Esophagus squamous epithelium (tissue), 4 donors: ENCODE measurements at regions not wholly inside any gene's neighbourhood (a gene's known extent, or its start where the extent isn't known, plus 50 kb on each side); places are given as distances from the start of the nearest gene placed in this dataset.

Experiments used
- POLR2A ChIP-seq, 4 donors: fragments of 450-650 bp; IDR thresholded peaks; one replicate each; pipeline ENCODE4 v1.6.1; 2017; ENCODE audit warnings: antibody characterized with exemption in 4 of 4, mild to moderate bottlenecking in 4 of 4, moderate library complexity in 3 of 4
- TF ChIP-seq, protein P1 (sequence below), 6 experiments: fragments of 450-650 bp in 4 of 6; fragments of 200-600 bp in 2 of 6; sonication (generic) in 2 of 6; IDR thresholded peaks; one replicate each; pipeline ENCODE4 v1.5.1; 2016 to 2019; ENCODE audit warnings: antibody characterized with exemption in 6 of 6, mild to moderate bottlenecking in 4 of 6, moderate library complexity in 4 of 6

- TF ChIP-seq, protein P1, sequence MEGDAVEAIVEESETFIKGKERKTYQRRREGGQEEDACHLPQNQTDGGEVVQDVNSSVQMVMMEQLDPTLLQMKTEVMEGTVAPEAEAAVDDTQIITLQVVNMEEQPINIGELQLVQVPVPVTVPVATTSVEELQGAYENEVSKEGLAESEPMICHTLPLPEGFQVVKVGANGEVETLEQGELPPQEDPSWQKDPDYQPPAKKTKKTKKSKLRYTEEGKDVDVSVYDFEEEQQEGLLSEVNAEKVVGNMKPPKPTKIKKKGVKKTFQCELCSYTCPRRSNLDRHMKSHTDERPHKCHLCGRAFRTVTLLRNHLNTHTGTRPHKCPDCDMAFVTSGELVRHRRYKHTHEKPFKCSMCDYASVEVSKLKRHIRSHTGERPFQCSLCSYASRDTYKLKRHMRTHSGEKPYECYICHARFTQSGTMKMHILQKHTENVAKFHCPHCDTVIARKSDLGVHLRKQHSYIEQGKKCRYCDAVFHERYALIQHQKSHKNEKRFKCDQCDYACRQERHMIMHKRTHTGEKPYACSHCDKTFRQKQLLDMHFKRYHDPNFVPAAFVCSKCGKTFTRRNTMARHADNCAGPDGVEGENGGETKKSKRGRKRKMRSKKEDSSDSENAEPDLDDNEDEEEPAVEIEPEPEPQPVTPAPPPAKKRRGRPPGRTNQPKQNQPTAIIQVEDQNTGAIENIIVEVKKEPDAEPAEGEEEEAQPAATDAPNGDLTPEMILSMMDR (IDR thresholded peaks at IDR 0.05) = no peak
- no peak for TF ChIP-seq POLR2A (IDR thresholded peaks at IDR 0.05)
These were observed 433.5 kb upstream of the FAT3 start for GRCh38 chr11:91791171-91791468.
